HG03439 (cell line): ENCODE measurements at regions not wholly inside any gene's neighbourhood (a gene's known extent, or its start where the extent isn't known, plus 50 kb on each side); places are given as distances from the start of the nearest gene placed in this dataset.

Source experiments
- ATAC-seq: cut with Tn5 transposase; IDR thresholded peaks from one replicate; pipeline ENCODE4 v1.9.1; 2021; ENCODE audit warnings: mild to moderate bottlenecking, moderate library complexity; ENCODE audit not compliant: unreplicated experiment

GRCh38 chr1:212189352-212189738 is 95.9 kb upstream of the PPP2R5A start:
- no peak for ATAC-seq

DNA sequence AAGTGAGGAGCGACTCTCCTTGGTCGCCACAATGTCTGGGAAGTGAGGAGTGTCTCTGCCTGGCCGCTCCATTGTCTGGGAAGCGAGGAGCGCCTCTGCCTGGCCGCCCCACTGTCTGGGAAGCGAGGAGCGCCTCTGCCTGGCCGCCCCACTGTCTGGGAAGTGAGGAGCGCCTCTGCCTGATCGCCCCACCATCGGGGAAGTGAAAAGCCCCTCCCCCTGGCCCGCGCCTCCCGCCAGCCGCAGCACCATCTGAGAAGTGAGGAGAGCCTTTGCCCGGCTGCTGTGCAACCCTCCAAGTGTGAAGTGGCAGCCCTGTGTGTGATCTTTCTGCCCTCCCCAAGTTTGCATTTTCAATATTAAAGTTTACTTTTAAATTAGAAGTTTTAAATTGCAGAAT is 95.0 kb upstream of the PPP2R5A start:
- ATAC-seq, result no peak

GRCh38 chr1:212192261-212192998 is 92.8 kb upstream of the PPP2R5A start:
- ATAC-seq, result no peak

GRCh38 chr1:212196355-212196754 is 88.9 kb upstream of the PPP2R5A start:
- ATAC-seq, result no peak

- ATAC-seq, result no peak
Measured at GRCh38 chr1:212201461-212201860, 83.7 kb upstream of the PPP2R5A start.

GRCh38 chr1:212203630-212204029 is 81.6 kb upstream of the PPP2R5A start:
- no peak for ATAC-seq

DNA sequence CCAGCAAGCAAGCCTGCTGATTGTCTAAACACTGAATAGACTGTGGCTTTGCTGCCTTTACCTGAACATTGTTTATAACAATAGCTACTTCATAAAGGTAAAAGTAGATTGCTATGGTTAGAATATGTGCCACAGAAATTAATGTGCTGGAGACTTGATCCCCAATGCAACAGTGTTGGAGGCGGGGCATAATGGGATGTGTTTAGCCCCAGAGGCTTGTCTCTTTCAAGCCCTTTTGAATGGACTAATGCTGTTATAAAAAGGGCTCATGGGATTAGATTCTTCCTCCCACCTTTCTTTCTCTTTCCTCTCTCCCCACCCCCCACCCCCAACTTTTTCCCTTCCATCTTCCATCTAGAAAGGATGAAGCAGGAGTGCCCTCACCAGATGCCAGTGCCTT is 80.2 kb upstream of the PPP2R5A start:
- no peak for ATAC-seq

- ATAC-seq, result no peak
Measured at GRCh38 chr1:212205843-212206242, 79.4 kb upstream of the PPP2R5A start.

- no peak for ATAC-seq
Measured at GRCh38 chr1:212207118-212207517, 78.1 kb upstream of the PPP2R5A start.

- ATAC-seq, result no peak
Measured at GRCh38 chr1:212207822-212208520, 77.2 kb upstream of the PPP2R5A start.

DNA sequence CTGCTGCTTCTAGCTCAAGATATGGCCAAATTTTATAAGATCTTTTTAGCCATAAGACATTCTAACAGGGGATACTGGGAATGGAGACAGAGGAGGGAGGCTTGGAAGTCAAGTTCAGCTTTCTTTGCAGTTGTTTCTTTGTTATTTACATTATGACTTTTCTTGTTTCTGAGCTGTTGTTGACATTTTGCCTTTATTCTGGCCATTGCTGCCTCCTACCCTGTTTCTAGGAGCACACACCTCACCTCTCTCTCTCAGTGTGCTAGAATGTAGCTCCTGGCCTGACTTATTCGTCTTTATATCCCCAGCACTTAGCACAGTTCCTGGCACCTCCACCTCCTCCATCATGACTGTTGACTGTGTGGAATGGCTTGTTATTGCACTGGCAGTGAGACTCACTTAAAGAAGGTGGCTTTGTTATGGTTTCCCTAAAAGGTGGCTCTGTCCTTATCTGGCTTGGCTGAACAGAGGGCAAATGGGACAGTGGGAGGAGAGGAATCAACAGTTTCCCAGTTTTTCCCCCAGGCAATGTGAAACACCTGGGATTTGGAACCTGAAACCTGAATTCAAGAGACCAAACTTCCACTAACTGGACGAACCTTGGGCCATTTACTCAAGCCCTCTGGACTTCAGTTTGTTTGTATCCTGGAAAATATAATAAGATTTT is 76.1 kb upstream of the PPP2R5A start:
- ATAC-seq, result no peak

GRCh38 chr1:212211371-212211770 is 73.8 kb upstream of the PPP2R5A start:
- ATAC-seq, result no peak

- no peak for ATAC-seq
Measured at GRCh38 chr1:212212343-212212742, 72.9 kb upstream of the PPP2R5A start.

DNA sequence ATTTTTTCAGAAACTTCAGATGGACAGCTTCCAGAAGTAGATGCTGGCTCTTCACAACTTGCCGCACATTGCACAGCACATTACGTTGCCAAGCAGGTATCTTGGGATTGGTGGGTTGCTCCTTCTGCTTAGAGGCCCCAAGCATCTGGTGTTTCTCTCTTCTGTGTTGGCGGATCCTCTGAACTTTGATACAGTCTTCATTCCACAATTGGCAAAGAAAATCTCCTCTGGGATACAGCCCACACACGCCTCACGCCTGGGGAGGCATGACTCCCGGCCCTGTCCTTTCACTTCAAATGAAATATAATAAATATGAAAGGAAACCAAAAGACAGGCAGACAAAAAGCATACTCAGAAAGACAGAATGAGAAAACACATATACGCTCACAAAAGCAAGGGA is 72.3 kb upstream of the PPP2R5A start:
- no peak for ATAC-seq

- ATAC-seq, result no peak
Measured at GRCh38 chr1:212213784-212214183, 71.4 kb upstream of the PPP2R5A start.

- no peak for ATAC-seq
Measured at GRCh38 chr1:212214325-212214724, 70.9 kb upstream of the PPP2R5A start.

DNA sequence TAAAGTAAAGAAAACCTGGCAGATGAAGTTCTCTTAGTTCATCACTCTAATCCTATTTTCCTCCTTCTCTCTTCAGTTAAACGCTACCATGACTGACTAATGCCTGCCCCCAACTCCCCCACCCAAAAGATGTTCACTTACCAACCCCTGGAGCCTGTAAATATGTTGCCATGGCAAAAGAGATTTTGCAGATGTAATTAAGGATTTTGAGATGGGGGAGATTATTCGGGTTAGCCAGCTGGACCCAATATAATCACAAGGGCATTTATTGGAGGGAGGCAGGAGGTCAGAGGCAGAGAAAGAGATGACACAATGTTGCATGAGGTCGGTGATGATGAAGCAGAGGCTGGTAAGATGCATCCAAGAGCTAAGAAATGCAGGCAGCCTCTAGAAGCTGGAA is 69.3 kb upstream of the PPP2R5A start:
- no peak for ATAC-seq

DNA sequence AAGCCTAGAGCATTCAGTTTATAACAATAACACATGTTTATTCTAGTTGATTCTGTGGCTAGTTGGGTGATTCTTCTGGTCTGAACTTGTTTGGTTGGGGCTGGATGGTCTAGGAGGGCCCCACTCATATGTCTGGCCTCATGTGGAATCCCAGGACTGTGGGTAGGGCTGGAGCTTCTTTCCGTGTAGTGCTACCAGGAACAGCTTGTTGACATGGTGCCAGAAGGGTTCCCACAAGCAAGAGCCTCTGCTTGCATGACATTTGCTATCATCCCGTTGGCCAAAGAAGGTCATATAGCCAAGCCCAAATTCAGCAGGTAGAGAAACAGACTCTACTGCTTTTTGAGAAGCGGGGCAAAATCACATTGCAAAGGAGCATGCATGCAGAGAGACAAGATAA is 67.6 kb upstream of the PPP2R5A start:
- no peak for ATAC-seq

GRCh38 chr1:212218065-212218464 is 67.1 kb upstream of the PPP2R5A start:
- no peak for ATAC-seq

DNA sequence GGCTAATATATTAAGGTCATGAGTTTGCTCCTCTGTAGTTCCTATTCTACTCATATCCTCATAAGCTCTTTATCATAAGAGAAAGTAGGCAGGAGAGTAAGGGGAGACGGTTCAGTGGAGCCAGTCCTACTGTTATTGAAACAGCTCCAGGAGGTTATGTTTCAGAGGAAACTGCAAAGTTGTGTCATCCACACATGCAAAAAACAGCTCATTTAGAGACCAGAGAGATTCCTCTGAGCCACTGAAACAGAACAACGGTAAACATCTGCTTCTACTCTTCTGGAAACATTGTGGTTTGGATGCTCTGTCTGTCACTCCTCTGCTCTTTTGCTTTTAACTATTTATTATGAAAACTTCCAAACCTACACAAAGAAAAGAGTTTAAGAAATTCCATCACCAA is 66.3 kb upstream of the PPP2R5A start:
- ATAC-seq, result peak; percentile 77

GRCh38 chr1:212219679-212220463 is 65.3 kb upstream of the PPP2R5A start:
- no peak for ATAC-seq
